SK-N-MC (cell line): ENCODE measurements at regions not wholly inside any gene's neighbourhood (a gene's known extent, or its start where the extent isn't known, plus 50 kb on each side); places are given as distances from the start of the nearest gene placed in this dataset.

Experiments used
- DNase-seq: peaks from one replicate; pipeline ENCODE4 v3.0.0-alpha.2; 2011; ENCODE audit warnings: low read depth, low spot score
- H3K27ac ChIP-seq: fragments of 200-600 bp; sonication (generic); 2 replicates; pipeline ENCODE4 v1.5.1; 2016; ENCODE audit warnings: mixed run types
- H3K36me3 ChIP-seq: fragments of 200-600 bp; sonication (generic); 2 replicates; pipeline ENCODE4 v1.6.1; 2017; ENCODE audit warnings: antibody characterized with exemption, low read length, mixed read lengths; ENCODE audit not compliant: insufficient read depth
- H3K4me3 ChIP-seq: fragments of 200-600 bp; sonication (generic); 2 replicates; pipeline ENCODE4 v1.5.1; 2016
- H3K9ac ChIP-seq: fragments of 200-600 bp; sonication (generic); 2 replicates; pipeline ENCODE4 v1.8.0; 2017; ENCODE audit warnings: mixed run types, mixed read lengths; ENCODE audit not compliant: insufficient read length
- H3K9me3 ChIP-seq: fragments of 200-600 bp; sonication (generic); 2 replicates; pipeline ENCODE4 v1.6.1; 2017; ENCODE audit warnings: low read depth, mild to moderate bottlenecking, antibody characterized with exemption, low read length, moderate library complexity, mixed read lengths
- EZH2 ChIP-seq: fragments of 200-600 bp; sonication (generic); IDR thresholded peaks from one replicate; pipeline ENCODE4 v1.6.1; 2017; ENCODE audit warnings: antibody characterized with exemption
- FOXP2 ChIP-seq: optimal IDR thresholded peaks from 2 replicates; pipeline ENCODE3; 2011; ENCODE audit warnings: mild to moderate bottlenecking, moderate library complexity; ENCODE audit not compliant: insufficient read depth; ENCODE audit errors: extremely low read length, control extremely low read depth
- POLR2AphosphoS5 ChIP-seq: IDR thresholded peaks from 2 replicates; pipeline ENCODE4 v1.6.1; 2012; ENCODE audit warnings: mild to moderate bottlenecking, low read depth, low read length, borderline replicate concordance

DNA sequence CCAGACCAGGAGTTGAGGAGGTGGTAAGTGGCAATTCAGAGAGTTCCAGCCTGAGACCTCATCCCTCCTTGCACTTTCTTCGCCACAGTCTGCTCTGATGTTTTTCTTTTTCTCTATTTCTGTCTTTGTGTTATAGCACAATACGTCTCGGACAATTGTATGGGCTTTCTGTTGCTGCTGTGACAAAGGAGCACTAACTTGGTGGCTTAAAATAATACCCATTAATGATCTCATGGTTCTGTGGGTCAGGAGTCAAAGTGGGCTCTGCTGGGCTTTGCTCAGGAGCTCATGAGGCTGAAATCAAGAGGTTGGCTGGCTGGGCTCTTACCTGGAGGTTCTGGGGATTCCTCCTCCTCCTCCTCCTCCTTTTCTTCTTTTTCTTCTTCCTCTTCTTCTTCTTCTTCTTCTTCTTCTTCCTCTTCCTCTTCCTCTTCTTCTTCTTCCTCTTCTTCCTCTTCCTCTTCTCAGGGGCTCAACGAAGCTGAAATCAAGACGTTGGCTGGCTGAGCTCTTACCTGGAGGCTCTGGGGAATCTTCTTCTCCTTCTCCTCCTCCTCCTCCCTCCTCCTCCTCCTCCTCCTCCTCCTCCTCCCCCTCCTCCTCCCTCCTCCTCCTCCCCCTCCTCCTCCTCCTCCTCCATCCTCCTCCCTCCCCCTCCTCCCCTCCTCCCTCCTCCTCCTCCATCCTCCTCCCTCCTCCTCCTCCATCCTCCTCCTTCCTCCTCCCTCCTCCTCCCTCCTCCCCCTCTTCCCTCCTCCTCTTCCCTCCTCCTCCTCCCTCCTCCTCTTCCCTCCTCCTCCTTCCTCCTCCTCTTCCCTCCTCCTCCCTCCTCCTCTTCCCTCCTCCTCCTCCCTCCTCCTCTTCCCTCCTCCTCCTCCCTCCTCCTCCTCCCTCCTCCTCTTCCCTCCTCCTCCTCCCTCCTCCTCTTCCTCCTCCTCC lies 104.0 kb downstream of the GATA6 start:
- no peak overlapping the region for H3K4me3 ChIP-seq
- no peak for TF ChIP-seq EZH2
- no peak overlapping the region for H3K9ac ChIP-seq
- no peaks in the 10 kb centered on the region for H3K36me3 ChIP-seq
- H3K9me3 ChIP-seq, result no peaks in the 10 kb centered on the region
- DNase-seq, result no peak
- H3K27ac ChIP-seq, result no peak overlapping the region

DNA sequence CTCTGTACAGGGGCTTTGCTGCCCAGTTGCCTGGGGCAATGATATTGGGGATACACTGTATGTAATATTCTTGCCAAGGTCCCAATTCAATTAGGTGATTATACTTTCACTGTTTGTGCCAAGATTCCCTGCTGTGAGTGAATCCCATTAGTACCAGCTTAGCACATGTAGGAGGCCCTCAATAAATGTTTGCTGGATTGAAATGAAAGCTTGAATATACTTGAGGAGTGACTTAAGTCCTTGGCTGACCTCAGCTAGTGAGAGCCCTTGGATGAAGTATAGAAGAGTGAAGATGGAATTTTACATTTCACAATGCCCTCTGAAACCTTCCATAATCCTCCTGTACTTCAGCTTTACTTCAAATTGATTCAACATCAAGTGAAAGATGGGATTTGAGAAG lies 102.9 kb downstream of the GATA6 start:
- TF ChIP-seq FOXP2 (no peak), EZH2 (no peak), POLR2AphosphoS5 (no peak)
- Histone ChIP-seq H3K27ac (no peak overlapping the region), H3K9me3 (no peaks in the 10 kb centered on the region), H3K36me3 (no peaks in the 10 kb centered on the region), H3K9ac (no peak overlapping the region), H3K4me3 (no peak overlapping the region)
- DNase-seq, result no peak

DNA sequence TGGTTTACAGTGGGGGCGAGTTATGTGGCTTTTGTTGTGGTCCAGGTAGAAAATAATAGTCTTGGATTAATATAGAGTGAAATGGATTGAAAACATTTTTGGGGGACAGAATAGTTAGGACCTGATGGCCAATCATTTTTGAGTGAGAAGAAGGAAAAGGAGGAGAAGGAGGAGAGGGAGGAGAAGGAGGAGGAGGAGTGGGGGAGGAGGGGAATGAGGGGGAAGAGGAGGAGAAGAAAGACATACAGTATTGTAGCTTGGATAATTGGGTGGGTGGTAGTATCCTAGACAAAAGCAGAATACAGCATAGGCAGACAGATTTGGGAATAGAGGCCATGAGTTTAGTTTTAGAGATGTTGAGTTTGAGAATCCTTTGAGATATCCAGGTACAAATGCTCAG lies 101.6 kb downstream of the GATA6 start:
- H3K36me3 ChIP-seq, result no peaks in the 10 kb centered on the region

DNA sequence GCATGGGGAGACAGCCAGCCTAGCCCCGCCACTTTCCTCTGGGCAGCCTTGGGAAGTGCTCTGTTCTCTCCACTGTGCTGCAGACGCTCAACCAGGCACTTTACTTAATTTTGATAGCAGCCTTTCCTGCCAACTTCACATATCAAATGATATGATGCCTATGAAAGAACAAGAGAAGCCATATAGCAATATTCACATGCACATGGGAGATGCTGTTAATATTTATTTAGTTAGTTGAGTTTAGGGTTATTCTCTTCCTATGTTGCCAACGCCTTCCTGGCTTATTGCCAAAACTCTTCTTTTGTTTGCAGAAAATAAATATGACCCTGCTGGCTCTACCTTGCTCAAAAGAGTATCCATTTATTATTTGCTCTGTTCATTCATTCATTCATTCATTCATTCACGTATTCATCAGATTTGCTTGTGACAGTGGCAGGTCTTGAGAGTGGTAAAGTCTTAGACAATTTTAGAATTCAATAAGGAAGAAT lies 99.3 kb downstream of the GATA6 start:
- H3K9me3 ChIP-seq, result no peaks in the 10 kb centered on the region
- no peak overlapping the region for H3K4me3 ChIP-seq
- no peak overlapping the region for H3K9ac ChIP-seq
- no peak overlapping the region for H3K27ac ChIP-seq
- no peak for TF ChIP-seq POLR2AphosphoS5
- no peak for TF ChIP-seq EZH2
- TF ChIP-seq FOXP2, result no peak
- no peak for DNase-seq
- no peaks in the 10 kb centered on the region for H3K36me3 ChIP-seq

More for the DNA sequence above, 101.6 kb downstream of the GATA6 start:
- Histone ChIP-seq H3K4me3 (no peak overlapping the region), H3K9ac (no peak overlapping the region), H3K9me3 (no peaks in the 10 kb centered on the region), H3K27ac (no peak overlapping the region)
- DNase-seq, result no peak
- no peak for TF ChIP-seq FOXP2
- TF ChIP-seq EZH2, result no peak
- no peak for TF ChIP-seq POLR2AphosphoS5

DNA sequence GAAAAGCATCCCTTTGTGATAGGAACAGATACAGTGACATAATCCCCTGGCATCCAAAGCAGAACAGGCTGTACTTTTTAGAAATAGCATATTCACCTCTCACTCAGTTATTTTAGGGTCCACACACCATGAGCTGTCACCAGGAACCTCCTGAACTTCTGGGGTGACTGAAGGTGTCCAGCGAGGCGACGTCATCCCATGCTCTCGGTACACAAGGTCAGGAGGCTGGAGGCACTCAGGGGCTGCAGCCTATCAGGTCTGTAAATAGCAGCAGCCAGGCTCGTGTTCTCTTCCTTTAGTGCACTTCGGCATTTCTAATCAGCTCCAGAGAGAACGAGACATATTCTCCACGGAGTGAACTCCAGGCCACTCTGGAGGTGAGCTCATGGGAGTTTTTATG lies 98.3 kb downstream of the GATA6 start:
- H3K27ac ChIP-seq, result no peak overlapping the region
- H3K4me3 ChIP-seq, result no peak overlapping the region
- H3K9me3 ChIP-seq, result no peaks in the 10 kb centered on the region
- TF ChIP-seq POLR2AphosphoS5 (no peak), FOXP2 (no peak), EZH2 (no peak)
- H3K9ac ChIP-seq, result no peak overlapping the region
- DNase-seq, result no peak
- no peaks in the 10 kb centered on the region for H3K36me3 ChIP-seq

DNA sequence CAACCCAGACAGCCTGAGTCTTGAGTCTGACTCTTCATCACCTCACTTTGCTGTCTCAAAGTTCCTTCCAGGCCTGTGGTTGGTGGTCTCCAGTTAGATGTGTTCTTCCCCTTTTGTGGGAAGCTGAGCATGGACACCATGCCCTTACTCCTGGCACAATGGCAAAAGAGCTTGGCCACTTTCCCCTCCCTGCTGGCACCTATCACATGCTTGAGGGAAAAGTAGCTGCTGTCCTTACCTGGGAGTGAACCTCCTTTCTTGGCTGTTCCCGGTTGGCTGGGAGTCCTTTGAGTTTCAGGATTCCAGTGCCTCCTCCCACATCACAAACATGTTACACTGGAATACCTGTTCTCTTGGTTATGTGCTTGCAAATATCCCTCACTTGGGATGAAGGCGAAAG lies 97.8 kb downstream of the GATA6 start:
- no peaks in the 10 kb centered on the region for H3K9me3 ChIP-seq
- H3K9ac ChIP-seq, result no peak overlapping the region
- no peak for DNase-seq
- no peaks in the 10 kb centered on the region for H3K36me3 ChIP-seq
- H3K4me3 ChIP-seq, result no peak overlapping the region
- no peak for TF ChIP-seq EZH2
- TF ChIP-seq FOXP2, result no peak
- no peak for TF ChIP-seq POLR2AphosphoS5
- no peak overlapping the region for H3K27ac ChIP-seq

DNA sequence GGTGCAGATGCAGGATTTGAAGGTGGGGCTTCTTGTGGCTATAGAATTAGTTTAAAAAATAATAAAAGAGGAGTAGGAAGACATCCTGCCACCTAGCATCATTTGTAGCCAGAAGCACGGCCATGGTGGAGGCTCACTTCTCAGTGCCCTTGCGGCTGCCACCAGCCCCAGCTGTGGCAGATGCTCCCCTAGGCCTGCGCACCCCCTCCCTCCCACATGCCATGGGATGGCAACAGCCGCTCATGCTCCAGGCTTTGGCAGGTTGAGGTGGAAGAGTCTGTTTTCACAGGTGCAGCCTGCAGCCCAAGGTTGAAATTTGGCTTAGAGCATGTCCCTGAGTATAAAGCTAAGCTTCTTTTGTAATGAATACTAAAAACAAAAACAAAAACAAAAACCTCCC lies 96.4 kb downstream of the GATA6 start:
- H3K9me3 ChIP-seq, result no peaks in the 10 kb centered on the region
- TF ChIP-seq FOXP2, result no peak
- TF ChIP-seq EZH2, result no peak
- no peak for TF ChIP-seq POLR2AphosphoS5
- H3K36me3 ChIP-seq, result no peaks in the 10 kb centered on the region
- H3K27ac ChIP-seq, result no peak overlapping the region
- DNase-seq, result no peak
- H3K9ac ChIP-seq, result no peak overlapping the region
- no peak overlapping the region for H3K4me3 ChIP-seq

DNA sequence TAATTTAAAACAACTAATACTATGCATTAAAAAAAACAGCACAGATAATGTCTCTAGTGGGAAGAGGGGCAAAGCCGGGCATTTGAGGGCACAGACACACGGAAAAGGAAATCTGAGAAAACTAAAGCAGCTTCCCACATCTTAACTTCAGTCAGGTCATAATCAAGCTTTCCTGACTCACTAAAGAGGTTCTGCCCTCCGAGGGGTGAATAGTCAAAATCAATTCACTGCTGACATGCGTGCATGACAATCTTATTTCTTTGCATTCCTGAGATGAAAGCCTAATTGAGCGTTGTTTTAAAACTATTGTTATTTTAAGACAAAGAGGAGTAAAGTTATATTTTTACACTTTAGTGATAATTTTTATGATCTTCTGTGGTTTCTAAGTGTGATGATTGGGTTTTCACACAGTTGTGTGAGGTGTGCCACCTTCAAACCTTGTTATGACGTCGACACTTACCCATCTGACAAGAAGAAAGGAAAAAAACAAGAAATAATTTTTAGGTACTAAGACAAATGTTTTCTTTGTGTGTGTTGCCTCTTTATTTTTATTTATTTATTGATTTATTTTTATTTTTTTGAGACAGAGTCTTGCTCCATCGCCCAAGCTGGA lies 90.9 kb downstream of the GATA6 start:
- no peaks in the 10 kb centered on the region for H3K36me3 ChIP-seq
- TF ChIP-seq FOXP2 (no peak), EZH2 (no peak), POLR2AphosphoS5 (no peak)
- H3K27ac ChIP-seq, result no peak overlapping the region
- DNase-seq, result no peak
- no peaks in the 10 kb centered on the region for H3K9me3 ChIP-seq
- H3K9ac ChIP-seq, result no peak overlapping the region
- H3K4me3 ChIP-seq, result no peak overlapping the region
